IMR-90 (cell line): ENCODE measurements at regions not wholly inside any gene's neighbourhood (a gene's known extent, or its start where the extent isn't known, plus 50 kb on each side); places are given as distances from the start of the nearest gene placed in this dataset.

Experiments
- CTCF ChIP-seq: conservative IDR thresholded peaks from 2 replicates; pipeline ENCODE4 v1.5.1; 2012; ENCODE audit warnings: mild to moderate bottlenecking, low read depth, low read length, improper control_type of control experiment
- POLR2A ChIP-seq: IDR thresholded peaks from 2 replicates; pipeline ENCODE4 v1.6.1; 2012; ENCODE audit warnings: mild to moderate bottlenecking, low read depth, low read length
- RFX5 ChIP-seq: IDR thresholded peaks from 2 replicates; pipeline ENCODE4 v1.8.0; 2012; ENCODE audit warnings: low read depth, mild to moderate bottlenecking, low read length, moderate library complexity

- TF ChIP-seq RFX5 = no peak
- TF ChIP-seq CTCF = no peak
- TF ChIP-seq POLR2A = no peak
Measured at GRCh38 chr5:166708291-166708690, 1583.2 kb upstream of the WWC1 start.
